ENCODE measurements at regions not wholly inside any gene's neighbourhood (a gene's known extent, or its start where the extent isn't known, plus 50 kb on each side); places are given as distances from the start of the nearest gene placed in this dataset.

GRCh38 chr22:42324990-42325710 lies 54.7 kb upstream of the TCF20 start:
- H3K36me3 ChIP-seq (ENCODE audit: control insufficient read depth in 4 of 4, insufficient read depth in 4 of 4, low read length in 3 of 4), result no peaks in the 10 kb centered on the region
- no peaks in the 10 kb centered on the region for H3K9me3 ChIP-seq (ENCODE audit: control extremely low read depth in 1 of 5, control insufficient read depth in 4 of 5, insufficient read depth in 2 of 5, low read depth in 1 of 5, low read length in 4 of 5)
- POLR2A ChIA-PET, result no interaction called here
- peak overlapping the region in 3 of 7 experiments; percentile 22 to 40 (median 37) for H3K4me3 ChIP-seq (ENCODE audit: control insufficient read depth in 1 of 7, extremely low read depth in 1 of 7, insufficient read depth in 4 of 7, low read depth in 2 of 7, low read length in 6 of 7)
- no peak overlapping the region for H3K27ac ChIP-seq (ENCODE audit: insufficient read depth in 1 of 2, low read depth in 1 of 2, low read length in 2 of 2, poor library complexity in 1 of 2, severe bottlenecking in 2 of 2)
- DNase-seq, result peak in 2 of 3 donors; percentile 60 to 65
- H3K4me1 ChIP-seq (ENCODE audit: control extremely low read depth in 1 of 4, control insufficient read depth in 4 of 4, insufficient read depth in 4 of 4, low read length in 3 of 4), result peaks cover 0 to 20% (median 15%) of the 10 kb centered on the region in 4 experiments
- 15% methylated on average over 15 of the region's 17 CpGs for WGBS (ENCODE audit: insufficient coverage)
- CTCF ChIA-PET, result interaction anchor here (1.6 kb wide), 1 partner anchor 119 kb away, joined by 5 read pairs; no protein-coding TSS in a partner anchor
- no peaks in the 10 kb centered on the region for H3K27me3 ChIP-seq (replicated peaks in 2 of 5; ENCODE audit: control insufficient read depth in 4 of 5, insufficient read depth in 5 of 5, low read length in 4 of 5)

- no peaks in the 10 kb centered on the region for H3K9me3 ChIP-seq (ENCODE audit: control extremely low read depth in 1 of 5, control insufficient read depth in 4 of 5, insufficient read depth in 2 of 5, low read depth in 1 of 5, low read length in 4 of 5)
- ChIA-PET POLR2A (no interaction called here), CTCF (interaction anchor here (1.6 kb wide), 1 partner anchor 120 kb away, joined by 5 read pairs; no protein-coding TSS in a partner anchor)
- peak overlapping the region in 1 of 7 experiments; percentile 40 for H3K4me3 ChIP-seq (ENCODE audit: control insufficient read depth in 1 of 7, extremely low read depth in 1 of 7, insufficient read depth in 4 of 7, low read depth in 2 of 7, low read length in 6 of 7)
- H3K4me1 ChIP-seq (ENCODE audit: control extremely low read depth in 1 of 4, control insufficient read depth in 4 of 4, insufficient read depth in 4 of 4, low read length in 3 of 4), result peaks cover 0 to 20% (median 17%) of the 10 kb centered on the region in 4 experiments
- no peak overlapping the region for H3K27ac ChIP-seq (ENCODE audit: insufficient read depth in 1 of 2, low read depth in 1 of 2, low read length in 2 of 2, poor library complexity in 1 of 2, severe bottlenecking in 2 of 2)
- WGBS (ENCODE audit: insufficient coverage), result 63% methylated on average over 5 of the region's 5 CpGs
- H3K36me3 ChIP-seq (ENCODE audit: control insufficient read depth in 4 of 4, insufficient read depth in 4 of 4, low read length in 3 of 4), result no peaks in the 10 kb centered on the region
- H3K27me3 ChIP-seq (replicated peaks in 2 of 5; ENCODE audit: control insufficient read depth in 4 of 5, insufficient read depth in 5 of 5, low read length in 4 of 5), result peaks cover 0 to 1% (median 0%) of the 10 kb centered on the region in 5 experiments
- DNase-seq, result peak in 1 of 3 donors; percentile 44
These were observed 54.1 kb upstream of the TCF20 start for GRCh38 chr22:42324566-42324965.

GRCh38 chr22:42323971-42324370 lies 53.5 kb upstream of the TCF20 start:
- WGBS (ENCODE audit: insufficient coverage), result no CpG with 5 or more reads among the region's 2 CpGs
- H3K27me3 ChIP-seq (replicated peaks in 2 of 5; ENCODE audit: control insufficient read depth in 4 of 5, insufficient read depth in 5 of 5, low read length in 4 of 5), result peaks cover 0 to 1% (median 0%) of the 10 kb centered on the region in 5 experiments
- peaks cover 0 to 20% (median 17%) of the 10 kb centered on the region in 4 experiments for H3K4me1 ChIP-seq (ENCODE audit: control extremely low read depth in 1 of 4, control insufficient read depth in 4 of 4, insufficient read depth in 4 of 4, low read length in 3 of 4)
- H3K36me3 ChIP-seq (ENCODE audit: control insufficient read depth in 4 of 4, insufficient read depth in 4 of 4, low read length in 3 of 4), result no peaks in the 10 kb centered on the region
- ChIA-PET POLR2A (no interaction called here), CTCF (no interaction called here)
- no peak for DNase-seq
- H3K4me3 ChIP-seq (ENCODE audit: control insufficient read depth in 1 of 7, extremely low read depth in 1 of 7, insufficient read depth in 4 of 7, low read depth in 2 of 7, low read length in 6 of 7), result no peak overlapping the region
- H3K27ac ChIP-seq (ENCODE audit: insufficient read depth in 1 of 2, low read depth in 1 of 2, low read length in 2 of 2, poor library complexity in 1 of 2, severe bottlenecking in 2 of 2), result no peak overlapping the region
- H3K9me3 ChIP-seq (ENCODE audit: control extremely low read depth in 1 of 5, control insufficient read depth in 4 of 5, insufficient read depth in 2 of 5, low read depth in 1 of 5, low read length in 4 of 5), result no peaks in the 10 kb centered on the region

GRCh38 chr22:42322562-42322926 lies 52.1 kb upstream of the TCF20 start:
- WGBS (ENCODE audit: insufficient coverage), result 98% methylated on average over 4 of the region's 4 CpGs
- DNase-seq, result no peak

GRCh38 chr22:42321908-42322561 lies 51.6 kb upstream of the TCF20 start:
- H3K4me1 ChIP-seq (ENCODE audit: control extremely low read depth in 1 of 4, control insufficient read depth in 4 of 4, insufficient read depth in 4 of 4, low read length in 3 of 4), result peaks cover 0 to 20% (median 17%) of the 10 kb centered on the region in 4 experiments
- ChIA-PET CTCF (interaction anchor here (1.4 kb wide), 2 partner anchors 8 to 10 kb away, joined by 3 to 4 read pairs; no protein-coding TSS in a partner anchor), POLR2A (no interaction called here)
- H3K36me3 ChIP-seq (ENCODE audit: control insufficient read depth in 4 of 4, insufficient read depth in 4 of 4, low read length in 3 of 4), result no peaks in the 10 kb centered on the region
- DNase-seq, result no peak
- H3K27ac ChIP-seq (ENCODE audit: insufficient read depth in 1 of 2, low read depth in 1 of 2, low read length in 2 of 2, poor library complexity in 1 of 2, severe bottlenecking in 2 of 2), result no peak overlapping the region
- H3K4me3 ChIP-seq (ENCODE audit: control insufficient read depth in 1 of 7, extremely low read depth in 1 of 7, insufficient read depth in 4 of 7, low read depth in 2 of 7, low read length in 6 of 7), result no peak overlapping the region
- no peaks in the 10 kb centered on the region for H3K9me3 ChIP-seq (ENCODE audit: control extremely low read depth in 1 of 5, control insufficient read depth in 4 of 5, insufficient read depth in 2 of 5, low read depth in 1 of 5, low read length in 4 of 5)
- WGBS (ENCODE audit: insufficient coverage), result 96% methylated on average over 5 of the region's 11 CpGs
- H3K27me3 ChIP-seq (replicated peaks in 2 of 5; ENCODE audit: control insufficient read depth in 4 of 5, insufficient read depth in 5 of 5, low read length in 4 of 5), result peaks cover 0 to 1% (median 0%) of the 10 kb centered on the region in 5 experiments

More at GRCh38 chr22:42322562-42322926, 52.1 kb upstream of the TCF20 start:
- peaks cover 0 to 20% (median 17%) of the 10 kb centered on the region in 4 experiments for H3K4me1 ChIP-seq (ENCODE audit: control extremely low read depth in 1 of 4, control insufficient read depth in 4 of 4, insufficient read depth in 4 of 4, low read length in 3 of 4)
- CTCF ChIA-PET, result interaction anchor here (1.4 kb wide), 1 partner anchor 9 kb away, joined by 3 read pairs; no protein-coding TSS in a partner anchor
- H3K9me3 ChIP-seq (ENCODE audit: control extremely low read depth in 1 of 5, control insufficient read depth in 4 of 5, insufficient read depth in 2 of 5, low read depth in 1 of 5, low read length in 4 of 5), result no peaks in the 10 kb centered on the region
- H3K27ac ChIP-seq (ENCODE audit: insufficient read depth in 1 of 2, low read depth in 1 of 2, low read length in 2 of 2, poor library complexity in 1 of 2, severe bottlenecking in 2 of 2), result no peak overlapping the region
- no peak overlapping the region for H3K4me3 ChIP-seq (ENCODE audit: control insufficient read depth in 1 of 7, extremely low read depth in 1 of 7, insufficient read depth in 4 of 7, low read depth in 2 of 7, low read length in 6 of 7)
- no peaks in the 10 kb centered on the region for H3K36me3 ChIP-seq (ENCODE audit: control insufficient read depth in 4 of 4, insufficient read depth in 4 of 4, low read length in 3 of 4)
- POLR2A ChIA-PET, result no interaction called here
- H3K27me3 ChIP-seq (replicated peaks in 2 of 5; ENCODE audit: control insufficient read depth in 4 of 5, insufficient read depth in 5 of 5, low read length in 4 of 5), result peaks cover 0 to 1% (median 0%) of the 10 kb centered on the region in 5 experiments

- POLR2A ChIA-PET, result no interaction called here
- no peaks in the 10 kb centered on the region for H3K36me3 ChIP-seq (ENCODE audit: control insufficient read depth in 4 of 4, insufficient read depth in 4 of 4, low read length in 3 of 4)
- WGBS (ENCODE audit: insufficient coverage), result 95% methylated on average over 17 of the region's 20 CpGs
- H3K27ac ChIP-seq (ENCODE audit: insufficient read depth in 1 of 2, low read depth in 1 of 2, low read length in 2 of 2, poor library complexity in 1 of 2, severe bottlenecking in 2 of 2), result no peak overlapping the region
- peaks cover 0 to 1% (median 0%) of the 10 kb centered on the region in 5 experiments for H3K27me3 ChIP-seq (replicated peaks in 2 of 5; ENCODE audit: control insufficient read depth in 4 of 5, insufficient read depth in 5 of 5, low read length in 4 of 5)
- H3K4me3 ChIP-seq (ENCODE audit: control insufficient read depth in 1 of 7, extremely low read depth in 1 of 7, insufficient read depth in 4 of 7, low read depth in 2 of 7, low read length in 6 of 7), result no peak overlapping the region
- no peaks in the 10 kb centered on the region for H3K9me3 ChIP-seq (ENCODE audit: control extremely low read depth in 1 of 5, control insufficient read depth in 4 of 5, insufficient read depth in 2 of 5, low read depth in 1 of 5, low read length in 4 of 5)
- no peak for DNase-seq
- CTCF ChIA-PET, result interaction anchor here (1.4 kb wide), 1 partner anchor 8 kb away, joined by 4 read pairs; no protein-coding TSS in a partner anchor
- peaks cover 0 to 16% (median 12%) of the 10 kb centered on the region in 4 experiments for H3K4me1 ChIP-seq (ENCODE audit: control extremely low read depth in 1 of 4, control insufficient read depth in 4 of 4, insufficient read depth in 4 of 4, low read length in 3 of 4)
These were observed 50.3 kb upstream of the TCF20 start for GRCh38 chr22:42320443-42321416.

All from common myeloid progenitor, CD34-positive (primary cell).